NCI-H1105 treated with DMSO at 0.1 percent for 48 hours (cell line): ENCODE measurements at regions not wholly inside any gene's neighbourhood (a gene's known extent, or its start where the extent isn't known, plus 50 kb on each side); places are given as distances from the start of the nearest gene placed in this dataset.

Source experiments
- DNase-seq: peaks from one replicate; lab custom pipeline; 2025; lab: John Stamatoyannopoulos, UW

DNA sequence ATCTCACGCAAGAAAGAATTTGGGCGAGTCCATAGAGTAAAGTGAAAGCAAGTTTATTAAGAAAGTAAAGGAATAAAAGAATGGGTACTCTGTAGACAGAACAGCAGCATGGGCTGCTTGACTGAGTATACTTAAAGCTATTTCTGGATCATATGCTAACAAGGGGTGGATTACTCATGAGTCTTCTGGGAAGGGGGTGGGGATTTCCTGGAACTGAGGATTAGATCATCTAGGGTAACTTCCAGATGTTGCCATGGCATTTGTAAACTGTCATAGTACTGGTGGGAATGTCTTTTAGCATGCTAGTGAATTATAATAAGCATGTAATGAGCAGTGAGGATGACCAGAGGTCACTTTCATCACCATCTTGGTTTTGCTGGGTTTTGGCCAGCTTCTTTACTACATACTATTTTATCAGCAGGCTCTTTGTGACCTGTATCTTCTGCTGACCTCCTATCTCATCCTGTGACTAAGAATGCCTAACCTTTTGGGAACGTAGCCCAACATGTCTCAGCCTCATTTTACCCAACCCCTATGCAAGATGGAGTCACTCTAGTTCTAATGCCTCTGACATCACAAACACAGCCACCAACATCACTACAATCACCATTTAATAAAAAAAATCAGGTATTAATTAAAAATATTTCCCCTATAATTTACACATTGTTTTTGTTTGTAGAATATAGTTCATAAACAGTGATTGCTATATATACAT is 890.7 kb upstream of the EPHA6 start:
- DNase-seq, result no peak

DNA sequence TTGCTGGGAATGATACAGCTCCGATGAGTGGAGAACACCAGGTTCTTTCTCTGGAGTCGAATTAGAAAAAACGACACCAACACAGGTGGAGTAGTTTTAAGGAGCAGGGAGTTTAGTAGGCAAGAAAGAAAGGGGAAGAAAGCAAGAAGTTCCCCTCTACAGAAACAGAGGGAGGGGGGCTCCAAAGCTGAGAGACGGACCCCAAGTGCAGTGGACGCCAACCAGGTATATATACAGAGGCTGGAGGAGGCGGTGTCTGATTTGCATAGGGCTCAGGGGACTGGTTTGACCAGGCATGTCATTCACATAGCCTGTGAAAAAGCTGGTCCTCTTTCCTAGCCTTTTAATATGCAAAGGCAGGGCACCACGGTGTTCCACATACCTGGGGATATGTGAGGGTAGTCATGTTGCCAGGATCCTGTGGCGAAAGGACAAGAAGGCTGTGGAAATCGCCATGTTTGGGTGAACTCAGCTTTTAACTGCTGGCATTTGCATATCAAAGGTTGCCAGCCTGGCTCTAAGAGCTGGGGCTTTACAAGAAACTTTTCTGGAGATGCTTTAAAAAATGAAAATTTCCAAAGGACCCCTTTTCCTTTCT is 887.4 kb upstream of the EPHA6 start:
- DNase-seq, result no peak

DNA sequence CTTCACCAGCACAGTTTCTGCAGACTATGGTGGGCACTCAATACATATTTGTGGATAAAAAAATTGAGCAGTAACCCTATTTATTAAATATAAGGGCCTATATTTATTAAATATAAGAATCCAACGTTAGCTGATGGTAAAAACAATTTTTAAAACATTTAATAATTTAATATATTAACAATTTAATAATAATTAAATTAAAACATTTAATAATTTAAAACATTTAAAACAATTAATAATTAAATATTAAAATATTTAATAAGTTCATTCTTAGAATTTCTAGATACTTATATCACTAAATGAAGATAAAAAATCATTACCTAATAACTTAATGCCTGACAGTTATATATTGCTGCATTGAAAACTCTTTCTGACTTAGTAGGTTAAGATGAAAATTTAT is 880.2 kb upstream of the EPHA6 start:
- no peak for DNase-seq

DNA sequence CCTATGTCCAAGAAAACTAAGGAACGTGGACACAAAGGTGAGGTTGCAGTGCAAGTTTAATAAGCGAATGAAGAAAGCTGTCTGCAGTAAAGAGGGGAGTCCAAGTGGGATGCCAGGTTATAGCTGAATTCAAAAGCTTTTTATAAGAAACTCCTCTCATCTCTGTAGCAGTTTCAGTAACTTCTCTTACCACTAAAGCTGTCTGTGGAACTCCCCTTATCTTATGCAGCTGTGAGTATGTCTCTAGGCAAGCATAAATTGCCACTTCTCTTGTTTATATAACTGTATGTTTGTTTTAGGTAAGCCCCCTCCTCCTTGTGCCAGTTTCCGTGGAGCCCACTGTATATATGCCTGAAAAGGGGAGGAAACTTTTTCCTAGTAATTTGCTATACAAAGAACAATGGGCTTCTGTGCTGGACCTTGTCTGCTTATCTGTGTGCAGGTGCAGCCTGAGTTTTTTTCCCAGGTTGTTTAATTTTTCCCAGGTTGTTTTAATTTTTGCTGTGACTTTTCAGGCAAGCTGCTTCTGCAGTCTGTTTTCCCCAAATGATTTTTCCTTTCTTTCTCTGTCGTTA is 875.1 kb upstream of the EPHA6 start:
- peak; percentile 23 for DNase-seq

DNA sequence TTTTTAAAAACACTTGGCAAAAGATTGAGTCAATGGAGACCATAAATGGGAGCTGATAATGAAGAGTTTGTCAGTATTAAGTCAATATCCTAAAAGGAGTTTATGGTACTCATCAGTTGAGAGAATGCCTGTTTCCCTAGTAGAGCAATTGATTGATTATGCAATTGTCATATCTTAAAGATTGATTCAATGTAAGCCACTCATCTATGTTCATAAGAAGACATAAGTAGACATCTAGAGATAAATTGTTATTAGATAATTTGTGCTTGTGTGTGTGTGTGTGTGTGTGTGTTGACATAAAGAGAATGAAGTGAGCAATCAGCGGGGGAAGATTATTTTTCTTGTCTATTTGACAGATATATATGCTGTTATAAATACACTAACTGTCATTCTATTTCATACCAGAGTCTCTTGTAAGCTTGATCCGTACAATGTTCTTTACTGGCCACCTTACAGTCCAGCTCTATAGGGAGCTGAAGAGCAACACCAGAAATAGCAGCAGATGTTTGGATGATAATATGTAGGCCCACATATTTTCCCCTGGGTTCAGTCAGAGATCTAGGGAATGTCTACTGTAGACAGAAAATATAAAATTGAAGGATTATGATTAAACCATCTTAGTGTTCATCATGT is 848.6 kb upstream of the EPHA6 start:
- no peak for DNase-seq

DNA sequence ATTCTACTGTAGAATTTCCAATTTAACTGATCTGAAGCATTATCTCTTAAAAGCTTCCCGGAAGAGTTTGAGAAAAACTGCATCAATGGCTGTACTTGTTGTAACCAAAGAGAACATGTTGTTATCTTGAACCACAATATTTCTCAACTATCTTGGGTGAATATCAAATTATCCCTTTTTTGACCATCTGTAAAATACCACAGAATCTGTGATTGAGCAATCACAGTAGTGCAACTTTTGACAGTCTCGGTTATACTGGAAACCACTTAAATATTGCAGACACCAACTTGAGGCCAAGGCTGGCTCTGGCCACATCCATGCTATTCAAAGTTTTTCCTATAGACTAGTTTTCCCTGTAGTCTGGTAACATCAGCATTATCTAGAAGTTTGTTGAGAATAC is 842.8 kb upstream of the EPHA6 start:
- no peak for DNase-seq

DNA sequence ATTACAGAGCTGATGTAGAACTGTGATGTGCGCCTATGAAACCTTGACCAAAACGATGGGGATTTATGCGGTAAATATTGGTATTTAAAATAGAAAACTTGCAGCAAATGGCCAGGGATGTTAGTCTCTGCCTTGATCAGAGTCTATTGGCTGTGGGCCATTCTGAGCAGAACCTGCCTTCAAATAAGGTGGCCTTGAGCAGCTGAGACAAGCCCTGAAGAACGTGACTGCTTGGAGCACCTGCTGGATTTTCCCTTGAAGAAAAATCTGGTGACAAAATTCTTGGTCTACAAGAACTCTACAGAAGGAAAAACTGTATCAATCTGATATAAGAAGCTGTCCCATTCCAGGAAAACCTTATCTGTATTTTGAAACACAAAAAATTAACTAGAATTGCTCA is 820.1 kb upstream of the EPHA6 start:
- DNase-seq, result no peak

DNA sequence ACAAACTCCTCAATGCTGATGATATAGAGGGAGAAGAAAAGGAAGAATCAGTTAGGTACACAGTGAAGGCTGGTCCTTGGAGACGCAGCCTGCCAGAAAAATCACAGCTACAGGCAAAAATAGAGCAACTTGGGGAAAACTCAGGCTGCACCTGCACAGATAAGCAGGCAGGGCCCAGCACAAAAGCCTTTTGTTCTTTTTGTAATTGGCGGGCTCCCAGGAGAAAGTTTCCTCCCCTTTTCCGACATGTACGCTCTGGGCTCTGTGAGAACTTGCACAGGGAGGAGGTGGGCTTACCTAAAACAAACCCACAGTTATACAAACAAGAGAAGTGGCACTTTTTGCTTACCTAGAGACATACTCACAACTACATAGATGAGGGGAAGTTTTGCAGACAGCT is 813.4 kb upstream of the EPHA6 start:
- DNase-seq, result no peak

DNA sequence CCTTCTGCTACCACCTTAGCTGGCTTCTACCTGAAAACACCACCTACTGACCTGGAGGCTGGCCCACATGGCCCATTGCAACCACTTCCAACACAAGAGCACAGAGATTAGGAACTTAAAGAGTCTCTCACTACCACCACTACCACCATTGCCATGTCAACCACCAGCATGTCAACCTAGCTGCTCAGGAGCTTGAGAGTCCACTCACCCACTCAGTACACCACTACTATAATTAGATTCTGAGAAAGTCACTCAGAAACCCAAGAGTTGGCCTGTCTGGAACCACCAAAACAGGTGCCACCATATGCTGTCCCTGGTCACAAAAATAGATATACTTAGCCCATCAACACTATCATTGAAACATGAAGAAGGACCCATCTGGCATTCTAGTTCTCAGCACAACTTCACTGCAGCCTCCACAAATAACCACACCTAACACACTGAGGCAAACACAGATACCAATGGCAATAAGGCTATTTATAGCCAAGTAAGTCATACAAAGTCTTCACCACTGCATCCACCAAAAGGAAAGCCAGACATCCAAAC is 806.7 kb upstream of the EPHA6 start:
- no peak for DNase-seq

DNA sequence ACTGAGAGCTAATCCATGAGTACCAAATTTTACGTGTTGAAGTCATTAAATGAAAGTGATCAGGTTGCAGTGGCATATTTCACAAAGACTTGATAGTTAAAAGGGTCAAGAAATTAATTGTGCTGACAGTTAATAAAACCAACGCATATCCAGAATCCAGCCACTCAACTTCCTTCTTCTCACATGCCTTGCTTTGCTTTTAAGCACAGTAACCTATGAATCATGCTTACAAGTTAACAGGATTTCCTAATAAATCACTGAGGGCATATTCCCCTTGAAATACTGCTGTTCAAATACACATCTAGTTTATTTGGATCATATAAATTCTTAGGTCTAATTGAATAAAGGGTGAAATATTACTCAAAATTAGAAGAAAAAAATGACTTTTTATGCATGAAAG is 801.5 kb upstream of the EPHA6 start:
- DNase-seq, result no peak

DNA sequence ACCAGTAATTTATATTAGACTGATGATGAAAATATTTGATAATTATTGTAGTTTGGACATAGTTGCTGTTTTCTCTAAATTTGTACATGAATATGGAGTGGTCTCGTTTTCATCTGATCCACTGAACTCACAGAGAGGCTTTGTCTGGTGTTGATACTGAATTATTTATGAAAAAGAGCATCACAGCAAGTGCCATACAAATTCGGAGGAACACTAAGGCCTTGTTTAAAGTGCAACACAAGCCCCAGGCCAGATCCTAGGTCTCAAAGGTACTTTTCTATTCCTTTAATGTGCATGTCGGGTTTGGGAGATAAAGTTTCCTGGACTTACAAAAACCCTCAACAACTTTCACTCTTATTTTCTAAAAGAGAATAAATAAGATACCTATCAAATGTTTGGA is 796.8 kb upstream of the EPHA6 start:
- DNase-seq, result no peak

DNA sequence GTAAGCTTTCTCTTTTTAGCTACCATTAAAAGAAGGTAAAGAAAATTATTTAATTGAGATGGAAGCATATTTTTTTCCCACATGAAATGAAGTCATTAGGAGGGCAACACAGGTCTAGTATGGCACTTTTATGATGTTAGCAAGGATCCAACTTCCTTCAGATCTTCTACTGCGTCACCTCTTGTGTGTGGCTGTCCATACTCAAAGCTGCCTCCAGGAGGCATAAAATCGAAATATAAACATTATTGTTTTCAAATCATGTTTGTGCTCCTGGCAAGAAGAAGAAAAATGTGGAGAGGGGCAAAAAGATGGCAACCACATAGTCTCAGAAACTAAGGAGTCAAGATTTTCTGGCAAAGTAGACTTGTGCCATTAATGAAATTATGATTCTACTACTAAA is 791.7 kb upstream of the EPHA6 start:
- no peak for DNase-seq

DNA sequence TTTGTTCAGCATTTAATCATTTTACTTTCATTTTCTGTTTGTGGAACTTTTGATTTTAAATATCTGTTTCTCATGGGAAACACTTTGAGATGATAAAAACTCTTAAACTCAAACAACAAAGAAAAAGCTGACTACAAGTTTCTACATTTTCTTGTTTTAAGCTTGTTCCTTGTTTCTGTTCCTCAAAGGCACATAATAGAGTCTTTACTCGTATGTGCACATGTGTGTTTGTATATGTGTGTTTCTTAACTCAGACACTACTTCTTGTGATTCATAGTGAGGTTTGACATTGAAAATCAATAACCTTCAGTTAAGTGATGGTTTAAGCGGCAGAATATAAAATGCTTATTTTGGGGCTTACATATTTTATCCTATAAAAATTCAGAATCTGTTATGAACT is 786.7 kb upstream of the EPHA6 start:
- no peak for DNase-seq

DNA sequence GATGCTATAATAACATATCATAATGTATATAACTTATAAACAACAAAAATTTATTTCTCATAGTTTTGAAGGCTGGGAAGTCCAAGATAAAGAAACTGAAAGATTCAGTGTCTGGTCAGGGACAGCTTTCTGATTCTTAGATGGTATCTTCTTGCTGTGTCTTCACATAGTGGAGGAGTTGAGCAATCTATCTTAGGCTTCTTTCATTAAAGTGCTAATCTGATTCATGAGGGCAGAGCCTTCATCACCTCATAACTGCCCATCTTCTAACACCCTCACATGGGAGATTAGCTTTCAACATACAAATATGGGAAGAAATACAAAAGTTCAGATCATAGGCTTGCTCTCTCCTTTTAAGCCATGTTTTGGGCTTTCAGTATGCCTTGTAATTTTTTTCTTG is 774.8 kb upstream of the EPHA6 start:
- no peak for DNase-seq

DNA sequence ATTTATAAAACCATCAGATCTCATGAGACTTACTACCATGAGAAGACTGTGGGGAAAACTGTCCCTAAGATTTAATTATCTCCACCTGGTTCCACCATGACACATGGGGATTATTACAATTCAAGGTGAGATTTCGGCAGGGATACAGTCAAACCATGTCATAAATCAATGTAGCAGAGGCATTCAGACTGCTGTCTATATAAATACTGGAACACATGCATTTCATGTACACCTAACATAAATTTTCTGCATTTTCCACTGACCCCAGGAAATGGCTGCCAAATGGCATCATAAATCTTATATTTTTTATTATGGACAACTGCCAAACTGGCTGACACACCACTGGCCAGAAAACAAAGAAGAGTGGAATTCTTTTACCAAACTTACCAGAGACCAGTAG is 755.1 kb upstream of the EPHA6 start:
- no peak for DNase-seq

DNA sequence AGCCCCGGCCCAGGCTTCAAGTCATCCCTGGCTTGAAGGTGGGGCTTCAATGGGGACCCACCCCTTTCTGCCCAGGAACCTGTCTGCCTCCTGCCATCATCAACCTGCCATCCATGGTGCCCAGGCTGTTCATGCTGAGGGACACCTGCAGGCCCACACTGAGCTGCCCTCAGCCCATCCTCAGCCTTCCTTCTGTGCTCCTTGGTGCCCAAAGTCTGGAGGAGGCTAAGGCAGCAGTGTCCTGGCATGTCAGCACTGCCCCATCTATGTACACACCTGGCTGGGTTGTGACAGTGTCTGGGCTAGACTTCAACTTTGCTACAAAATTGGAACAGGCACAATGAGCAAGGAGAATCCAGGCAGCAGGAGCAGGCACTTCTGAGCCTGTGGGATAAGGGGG is 745.3 kb upstream of the EPHA6 start:
- DNase-seq, result no peak

DNA sequence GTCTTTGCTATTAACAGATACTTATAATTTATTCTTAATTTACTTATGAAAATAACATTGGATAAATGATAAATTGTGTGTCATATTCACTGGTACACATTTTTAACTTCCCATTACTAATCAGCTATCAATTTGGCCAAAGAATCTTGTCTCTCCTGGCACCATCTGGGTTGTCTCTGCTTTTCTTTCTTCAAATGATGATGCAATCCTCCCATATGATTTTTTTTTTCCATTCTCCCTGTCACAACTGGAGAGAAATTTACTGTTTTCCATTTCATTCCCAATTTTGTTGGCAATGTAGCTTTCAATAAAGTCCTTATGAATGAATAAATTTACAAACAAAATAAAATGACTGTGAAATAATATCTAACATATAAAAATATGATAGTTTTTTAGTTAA is 743.7 kb upstream of the EPHA6 start:
- DNase-seq, result no peak

DNA sequence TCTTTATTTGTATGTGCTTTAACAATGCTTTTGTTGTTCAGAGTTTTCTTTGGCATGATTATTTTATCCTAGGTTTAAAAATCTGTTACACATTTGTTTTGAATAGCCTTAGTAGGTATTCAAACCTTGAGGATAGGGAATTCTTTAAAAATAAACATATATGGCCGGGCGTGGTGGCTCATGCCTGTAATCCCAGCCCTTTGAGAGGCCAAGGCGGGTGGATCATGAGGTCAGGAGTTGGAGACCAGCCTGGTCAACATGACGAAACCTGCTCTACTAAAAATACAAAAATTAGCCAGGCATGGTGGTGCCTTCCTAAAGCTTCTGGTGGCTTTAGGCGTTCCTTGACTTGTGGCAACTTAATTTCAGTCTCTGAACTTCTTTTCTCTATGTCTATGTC is 743.3 kb upstream of the EPHA6 start:
- no peak for DNase-seq

DNA sequence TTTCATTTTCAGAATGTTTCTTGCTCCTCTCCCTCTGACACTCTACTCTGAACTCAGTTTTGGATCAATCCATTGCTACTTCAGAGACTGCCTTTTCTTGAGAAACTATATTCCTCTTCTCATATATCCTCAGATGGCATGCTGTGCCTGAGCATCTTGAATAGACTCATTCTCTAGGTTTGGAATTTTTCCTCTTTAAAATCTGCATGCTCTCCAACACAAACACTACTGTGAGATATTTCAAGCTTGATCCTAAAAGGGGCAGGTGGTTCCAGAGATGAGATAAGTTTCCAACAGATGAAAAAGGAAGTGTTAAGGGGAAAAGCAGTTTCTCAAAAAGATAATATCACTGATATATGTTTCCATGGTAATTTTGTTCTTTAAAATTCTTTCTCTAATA is 742.2 kb upstream of the EPHA6 start:
- no peak for DNase-seq

DNA sequence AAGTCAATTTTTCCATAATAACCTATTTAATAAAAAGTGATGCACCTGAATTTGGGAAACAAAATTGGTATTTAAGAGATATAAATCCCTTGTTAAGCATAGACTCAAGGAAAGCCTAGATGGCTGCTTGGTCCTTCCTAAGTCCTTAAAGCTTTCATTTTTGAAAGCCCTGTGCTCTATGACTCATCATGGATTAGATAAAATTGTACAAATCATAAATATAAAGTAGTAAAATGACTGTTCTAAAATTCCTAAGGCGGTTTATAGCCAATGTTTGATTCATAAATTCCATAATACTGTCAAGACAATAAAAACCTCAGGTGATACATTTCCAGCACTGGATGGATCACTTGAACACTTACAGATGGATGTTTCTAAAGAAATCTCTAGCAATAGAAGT is 730.8 kb upstream of the EPHA6 start:
- no peak for DNase-seq

DNA sequence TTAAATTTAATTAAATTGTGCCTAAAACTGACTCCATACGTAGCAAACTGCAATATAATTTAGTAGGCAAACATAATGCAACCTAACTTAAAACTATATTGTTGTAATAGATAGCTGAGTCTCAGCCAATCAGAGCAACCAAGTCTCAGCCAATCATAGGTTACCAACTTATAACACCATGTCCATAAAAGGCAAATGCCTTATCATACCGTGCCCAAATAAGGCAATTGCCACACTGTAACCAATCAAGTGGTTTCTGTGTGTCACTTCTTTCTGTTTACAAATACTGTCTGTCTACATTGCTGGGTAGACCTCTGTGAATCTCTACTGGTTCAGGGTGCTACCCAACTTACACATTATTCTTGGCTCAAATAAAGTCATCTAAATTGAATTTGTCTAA is 728.4 kb upstream of the EPHA6 start:
- DNase-seq, result no peak

DNA sequence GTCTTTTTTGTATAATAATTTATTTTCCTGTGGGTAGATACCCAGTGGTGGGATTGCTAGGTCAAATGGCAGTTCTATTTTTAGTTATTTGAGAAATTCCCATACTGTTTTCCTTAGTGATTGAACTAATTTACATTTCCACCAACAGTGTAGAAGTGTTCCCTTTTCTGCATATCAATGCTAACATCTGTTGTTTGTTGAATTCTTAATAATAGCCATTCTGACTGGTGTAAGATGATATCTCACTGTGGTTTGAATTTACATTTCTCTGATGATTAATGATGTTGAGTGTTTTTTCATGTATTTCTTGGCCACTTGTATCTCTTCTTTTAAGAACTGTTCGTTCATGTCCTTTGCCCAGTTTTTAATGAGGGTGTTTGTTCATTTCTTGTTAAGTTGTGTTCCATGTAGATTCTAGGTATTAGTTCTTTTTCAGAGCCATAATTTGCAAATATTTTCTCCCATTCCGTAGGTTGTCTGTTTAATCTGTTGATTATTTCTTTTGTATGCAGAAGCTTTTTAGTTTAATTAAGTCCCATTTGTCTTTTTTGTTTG is 713.3 kb upstream of the EPHA6 start:
- peak; percentile 65 for DNase-seq

DNA sequence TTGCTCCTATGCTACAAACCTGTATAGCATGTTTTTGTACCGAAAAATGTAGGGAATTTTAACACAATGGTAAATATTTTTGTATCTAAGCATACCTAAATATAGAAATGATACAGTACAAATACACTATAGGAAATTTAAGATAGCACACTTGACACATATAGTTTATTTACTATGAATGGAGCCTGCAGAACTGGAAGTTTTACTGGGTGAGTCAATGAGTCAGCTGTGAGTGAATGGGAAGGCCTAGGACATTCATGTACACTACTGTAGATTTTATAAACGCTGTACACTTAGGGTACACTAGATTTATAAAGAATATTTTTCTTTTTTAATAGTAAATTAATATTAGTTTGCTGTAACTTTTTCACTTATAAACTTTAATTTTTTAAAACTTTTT is 707.7 kb upstream of the EPHA6 start:
- DNase-seq, result no peak
